NCI-H1436 treated with DMSO at 0.1 percent for 48 hours (cell line): ENCODE measurements at regions not wholly inside any gene's neighbourhood (a gene's known extent, or its start where the extent isn't known, plus 50 kb on each side); places are given as distances from the start of the nearest gene placed in this dataset.

Experiments used
- DNase-seq: peaks from one replicate; lab custom pipeline; 2025; lab: John Stamatoyannopoulos, UW

- DNase-seq: no peak
These were observed 60.1 kb downstream of the NABP1 start for GRCh38 chr2:191738003-191738402.

- DNase-seq: no peak
These were observed 60.7 kb downstream of the NABP1 start for GRCh38 chr2:191738667-191739066.

- no peak for DNase-seq
These were observed 61.3 kb downstream of the NABP1 start for GRCh38 chr2:191739194-191739593.

GRCh38 chr2:191740016-191740419, 62.1 kb downstream of the NABP1 start:
- no peak for DNase-seq

GRCh38 chr2:191740759-191741158, 62.8 kb downstream of the NABP1 start:
- no peak for DNase-seq

- no peak for DNase-seq
These were observed 68.6 kb downstream of the NABP1 start for GRCh38 chr2:191746346-191747169.

- no peak for DNase-seq
These were observed 69.2 kb downstream of the NABP1 start for GRCh38 chr2:191747170-191747530.

- no peak for DNase-seq
These were observed 70.1 kb downstream of the NABP1 start for GRCh38 chr2:191748059-191748461.

- no peak for DNase-seq
These were observed 70.7 kb downstream of the NABP1 start for GRCh38 chr2:191748528-191749180.

- no peak for DNase-seq
These were observed 71.2 kb downstream of the NABP1 start for GRCh38 chr2:191749181-191749540.

- no peak for DNase-seq
These were observed 76.2 kb downstream of the NABP1 start for GRCh38 chr2:191754103-191754502.

- DNase-seq: no peak
These were observed 78.8 kb downstream of the NABP1 start for GRCh38 chr2:191756761-191757160.

GRCh38 chr2:191757208-191757607, 79.3 kb downstream of the NABP1 start:
- DNase-seq: no peak

- DNase-seq: peak; percentile 5
These were observed 80.9 kb downstream of the NABP1 start for GRCh38 chr2:191758518-191759507.

GRCh38 chr2:191759680-191760079, 81.7 kb downstream of the NABP1 start:
- DNase-seq: no peak

- DNase-seq: no peak
These were observed 82.8 kb downstream of the NABP1 start for GRCh38 chr2:191760655-191761262.

GRCh38 chr2:191773136-191773535, 73.8 kb downstream of the CAVIN2 start:
- no peak for DNase-seq

- no peak for DNase-seq
These were observed 69.5 kb downstream of the CAVIN2 start for GRCh38 chr2:191777351-191777750.

- no peak for DNase-seq
These were observed 68.8 kb downstream of the CAVIN2 start for GRCh38 chr2:191778041-191778440.

- DNase-seq: no peak
These were observed 64.5 kb downstream of the CAVIN2 start for GRCh38 chr2:191782351-191782750.

- no peak for DNase-seq
These were observed 63.5 kb downstream of the CAVIN2 start for GRCh38 chr2:191783416-191783815.
